ENCODE measurements at regions not wholly inside any gene's neighbourhood (a gene's known extent, or its start where the extent isn't known, plus 50 kb on each side); places are given as distances from the start of the nearest gene placed in this dataset.

GRCh38 chr10:131586958-131587357 is 275.4 kb upstream of the TCERG1L start:
- BruUV-seq (replicated peaks), result no TSS peak
- H3K4me2 ChIP-seq (ENCODE audit: low read depth, low read length), result no peak overlapping the region
- ChIA-PET POLR2A (no interaction called here), CTCF (ENCODE audit: low intra/inter-chr PET ratio, low total read pairs) (no interaction called here)
- ATAC-seq (no peak), FAIRE-seq (no peak), DNase-seq (ENCODE audit: low spot score) (no peak)
- 10% methylated on average over 5 of the region's 5 CpGs for WGBS (ENCODE audit: low lambda C conversion rate)
- no peak overlapping the region for H3K27ac ChIP-seq (ENCODE audit: extremely low read length, insufficient read depth, low read length)
- H3K79me2 ChIP-seq (ENCODE audit: insufficient read depth, low read length), result no peaks in the 10 kb centered on the region
- H4K20me1 ChIP-seq (ENCODE audit: insufficient read depth, low read length), result no peaks in the 10 kb centered on the region
- H3K4me1 ChIP-seq (ENCODE audit: insufficient read depth, low read length), result no peaks in the 10 kb centered on the region
- no peaks in the 10 kb centered on the region for H3K36me3 ChIP-seq (replicated peaks in 1 of 2; ENCODE audit: control insufficient read depth in 1 of 2, insufficient read depth in 2 of 2, low read length in 2 of 2)
- H2AFZ ChIP-seq (ENCODE audit: low read length), result no peak overlapping the region
- no peak overlapping the region for H3K9ac ChIP-seq (ENCODE audit: insufficient read depth, low read depth, low read length)
- H3K9me3 ChIP-seq (ENCODE audit: low read length), result no peaks in the 10 kb centered on the region
- intact Hi-C loops (cut with micrococcal nuclease; ENCODE audit: unreplicated experiment) (no loop called here), in situ Hi-C loops (cut with HindIII; ENCODE audit: extremely low pct_ligation_motif_present, low pct_unique_long_range_greater_than_20kb) (no loop called here)
- TF ChIP-seq TCF12 (IDR thresholded peaks at IDR 0.05) (no peak), TCF12 (CRISPR knock-in tag; IDR thresholded peaks at IDR 0.05) (no peak), GATAD1 (CRISPR knock-in tag; IDR thresholded peaks at IDR 0.05) (no peak), ARNT (IDR thresholded peaks at IDR 0.05) (no peak), ELF4 (CRISPR knock-in tag; IDR thresholded peaks at IDR 0.05; ENCODE audit: borderline replicate concordance) (no peak), AGO1 (IDR thresholded peaks at IDR 0.05; ENCODE audit: low read depth, low read length, poor library complexity, severe bottlenecking) (no peak), ZBTB46 (CRISPR knock-in tag; IDR thresholded peaks at IDR 0.05; ENCODE audit: borderline replicate concordance) (no peak), NFKB2 (CRISPR knock-in tag; IDR thresholded peaks at IDR 0.05; ENCODE audit: borderline replicate concordance) (no peak), ZNF33A (CRISPR knock-in tag; IDR thresholded peaks at IDR 0.05; ENCODE audit: borderline replicate concordance) (no peak), HMG20B (CRISPR knock-in tag; conservative IDR thresholded peaks at IDR 0.05) (no peak), ELF1 (CRISPR knock-in tag; IDR thresholded peaks at IDR 0.05) (no peak), ZNF501 (CRISPR knock-in tag; IDR thresholded peaks at IDR 0.05) (no peak), U2AF1 (optimal IDR thresholded peaks at IDR 0.05; ENCODE audit: low read depth, low read length) (no peak), SRSF4 (IDR thresholded peaks at IDR 0.05; ENCODE audit: low read depth, low read length, poor library complexity, severe bottlenecking) (no peak)
- H3K27me3 ChIP-seq (ENCODE audit: control insufficient read depth in 1 of 2, insufficient read depth in 2 of 2, low read length in 2 of 2), result peaks cover 0 to 2% of the 10 kb centered on the region in 2 experiments; a peak in 1 of 5 replicates
- H3K4me3 ChIP-seq (replicated peaks in 1 of 3; ENCODE audit: insufficient read depth in 1 of 3, low read depth in 2 of 3, low read length in 3 of 3), result no peak overlapping the region
